K562 (cell line): ENCODE measurements at regions not wholly inside any gene's neighbourhood (a gene's known extent, or its start where the extent isn't known, plus 50 kb on each side); places are given as distances from the start of the nearest gene placed in this dataset.

Experiments used
- ATAC-seq: fragments of 200-7000 bp; cut with Tn5 transposase; 3 replicates; pipeline ENCODE4 v1.9.1; 2020; ENCODE audit warnings: moderate library complexity
- BruUV-seq: library from RNA; stranded (reverse); fragments of 400-500 nt; replicated peaks from 2 replicates; lab custom pipeline; 2021; lab: Mats Ljungman, UMichigan
- CTCF ChIA-PET: fragments of 300-600 bp; formaldehyde crosslinking; extraction: SDS; loops from one replicate; lab custom pipeline; 2021; ENCODE audit warnings: low intra/inter-chr PET ratio; lab: Yijun Ruan, JAX
- POLR2A ChIA-PET: fragments of 300-600, 350-650 bp; sonication (Branson Sonifier 250); formaldehyde crosslinking; extraction: SDS; loops from one replicate; lab custom pipeline; 2021; ENCODE audit warnings: antibody characterized with exemption, inconsistent platforms; lab: Yijun Ruan, JAX
- DNase-seq, 4 experiments: peaks; one replicate each; pipeline versions ENCODE4 v3.0.0 to v3.0.0-alpha.2; 2011 to 2018; ENCODE audit warnings: low spot score in 3 of 4, mixed read lengths in 3 of 4; ENCODE audit errors: extremely low read depth in 1 of 4
- FAIRE-seq: peaks from 2 replicates; lab custom pipeline; 2011; peaks lifted over from hg19 to GRCh38; lab: Jason Lieb, UNC
- H2AFZ ChIP-seq: 2 replicates; pipeline ENCODE4 v1.6.0; 2011; ENCODE audit warnings: low read depth, low read length, control low read depth, inconsistent platforms
- H3K27ac ChIP-seq: fragments of 200-600 bp; 3 replicates; pipeline ENCODE4 v1.8.0; 2011; ENCODE audit warnings: low read depth, mild to moderate bottlenecking, control low read depth, inconsistent platforms, low read length, moderate library complexity, mixed read lengths; ENCODE audit errors: extremely low read depth
- H3K27me3 ChIP-seq, 2 experiments: fragments of 300-600 bp in 1 of 2; 2 replicates in 1 of 2; 3 replicates in 1 of 2; pipeline versions ENCODE4 v1.6.0 to v1.8.0; 2011; ENCODE audit warnings: inconsistent platforms in 2 of 2, low read length in 2 of 2, mild to moderate bottlenecking in 1 of 2, mixed read lengths in 1 of 2, moderate library complexity in 1 of 2; ENCODE audit not compliant: control insufficient read depth in 2 of 2, insufficient read depth in 2 of 2
- H3K36me3 ChIP-seq: fragments of 300-600 bp; 3 replicates; pipeline ENCODE4 v1.8.0; 2011; ENCODE audit warnings: mild to moderate bottlenecking, low read length, inconsistent platforms; ENCODE audit not compliant: control insufficient read depth, insufficient read depth
- H3K4me1 ChIP-seq, 2 experiments: fragments of 200-600 bp in 1 of 2; replicated peaks in 1 of 2; 2 replicates in 1 of 2; 3 replicates in 1 of 2; pipeline versions ENCODE4 v1.5.1 to v1.8.0; 2011; ENCODE audit warnings: inconsistent platforms in 2 of 2, low read length in 2 of 2, mild to moderate bottlenecking in 1 of 2, mixed read lengths in 1 of 2, moderate library complexity in 1 of 2; ENCODE audit not compliant: control insufficient read depth in 2 of 2, insufficient read depth in 2 of 2
- H3K4me2 ChIP-seq: 2 replicates; pipeline ENCODE4 v1.6.1; 2011; ENCODE audit warnings: low read length, control low read depth, inconsistent platforms, mixed read lengths; ENCODE audit not compliant: insufficient read depth
- H3K4me3 ChIP-seq: fragments of 200-600 bp; sonication (generic), shearing (Covaris generic); 2 replicates; pipeline ENCODE4 v1.5.1; 2016; ENCODE audit warnings: control low read depth, inconsistent platforms
- H3K79me2 ChIP-seq: fragments of 200-600 bp; 3 replicates; pipeline ENCODE4 v1.8.0; 2011; ENCODE audit warnings: low read length, inconsistent platforms; ENCODE audit not compliant: control insufficient read depth, insufficient read depth
- H3K9ac ChIP-seq, 2 experiments: 2 replicates each; pipeline versions ENCODE4 v1.6.0 to v1.6.1; 2011; ENCODE audit warnings: low read depth in 2 of 2, low read length in 2 of 2, control low read depth in 1 of 2, inconsistent platforms in 1 of 2, mild to moderate bottlenecking in 1 of 2, mixed read lengths in 1 of 2; ENCODE audit not compliant: insufficient read depth in 1 of 2
- H3K9me1 ChIP-seq: one replicate; pipeline ENCODE4 v1.6.0; 2011; ENCODE audit warnings: inconsistent platforms, mild to moderate bottlenecking, low read length, moderate library complexity; ENCODE audit not compliant: control insufficient read depth, insufficient read depth
- H3K9me3 ChIP-seq: replicated peaks from 2 replicates; pipeline ENCODE4 v1.5.1; 2011; ENCODE audit warnings: low read depth, low read length, inconsistent platforms; ENCODE audit not compliant: control insufficient read depth, insufficient read depth
- H4K20me1 ChIP-seq: replicated peaks from 2 replicates; pipeline ENCODE4 v1.6.1; 2011; ENCODE audit warnings: low read length, inconsistent platforms, mixed read lengths; ENCODE audit not compliant: control insufficient read depth, insufficient read depth
- MXD1 ChIP-seq: fragments of 250-450 bp; sonication (Bioruptor Pico); IDR thresholded peaks from 2 replicates; pipeline ENCODE4 v1.8.0; 2021; ENCODE audit warnings: borderline replicate concordance, mild to moderate bottlenecking, moderate library complexity; ENCODE audit not compliant: poor library complexity, severe bottlenecking
- POU5F1 ChIP-seq: fragments of 150-350 bp; IDR thresholded peaks from 2 replicates; pipeline ENCODE4 v1.6.1; 2014; ENCODE audit warnings: borderline replicate concordance, low read length, low read depth, mild to moderate bottlenecking; ENCODE audit not compliant: partially characterized antibody
- RCOR1 ChIP-seq, 2 experiments: IDR thresholded peaks; 2 replicates each; pipeline ENCODE4 v1.6.1; 2012; ENCODE audit warnings: low read depth in 2 of 2, low read length in 2 of 2, borderline replicate concordance in 1 of 2, improper control_type of control experiment in 1 of 2
- TAF9B ChIP-seq: fragments of 450-650 bp; IDR thresholded peaks from 2 replicates; pipeline ENCODE4 v1.6.1; 2018; ENCODE audit warnings: mild to moderate bottlenecking; ENCODE audit not compliant: partially characterized antibody
- ZBTB1 ChIP-seq: sonication (generic); formaldehyde crosslinking; IDR thresholded peaks from 2 replicates; pipeline ENCODE4 v1.8.1; 2023; ENCODE audit warnings: missing genetic modification reagents, low read depth, mild to moderate bottlenecking, borderline replicate concordance
- ZMIZ1 ChIP-seq, 2 experiments: fragments of 150-350 bp in 1 of 2; IDR thresholded peaks; 2 replicates each; pipeline ENCODE4 v1.6.1; 2012 to 2016; ENCODE audit warnings: low read depth in 2 of 2, low read length in 2 of 2, mild to moderate bottlenecking in 1 of 2, moderate library complexity in 1 of 2
- WGBS: fragments of 100-300 bp; shearing (Covaris generic); methylation state at CpG from one replicate; pipeline ENCODE4 v1.1.6; 2016; ENCODE audit warnings: low coverage, mixed read lengths; ENCODE audit not compliant: insufficient coverage; ENCODE audit errors: missing lambda C conversion rate; 5-methylcytosine and 5-hydroxymethylcytosine counted together
- in situ Hi-C: fragments of 300-500 bp; cut with MboI; formaldehyde crosslinking; loops from 4 replicates; pipeline ENCODE4 v1.15.0; 2018; ENCODE audit warnings: inconsistent platforms, mixed read lengths
- intact Hi-C: fragments of 100-400 bp; cut with micrococcal nuclease; formaldehyde crosslinking; loops from 2 replicates; pipeline ENCODE4 v1.14.2; 2022

- no peak for TF ChIP-seq ZMIZ1 (IDR thresholded peaks at IDR 0.05; ENCODE audit: low read depth in 2 of 2, low read length in 2 of 2)
- TF ChIP-seq, all 486 proteins: peak for 0
Observed at GRCh38 chr4:59120287-59120814, 2010.2 kb upstream of the IGFBP7 start (continued).

- intact Hi-C loops (no loop called here), in situ Hi-C loops (no loop called here)
- Histone ChIP-seq H3K9me1 (no peaks in the 10 kb centered on the region), H3K4me1 (no peaks in the 10 kb centered on the region), H3K27me3 (no peaks in the 10 kb centered on the region), H3K79me2 (no peaks in the 10 kb centered on the region), H3K4me3 (no peak overlapping the region), H3K9me3 (no peaks in the 10 kb centered on the region), H3K27ac (no peak overlapping the region), H4K20me1 (no peaks in the 10 kb centered on the region), H3K4me2 (no peak overlapping the region), H2AFZ (no peak overlapping the region), H3K9ac (no peak overlapping the region), H3K36me3 (no peaks in the 10 kb centered on the region)
- no peak for ATAC-seq
- ChIA-PET CTCF (no interaction called here), POLR2A (no interaction called here)
- TF ChIP-seq MXD1 (no peak), TAF9B (no peak), POU5F1 (no peak), RCOR1 (IDR thresholded peaks at IDR 0.05; ENCODE audit: borderline replicate concordance in 1 of 2, low read depth in 2 of 2, low read length in 2 of 2) (no peak), ZBTB1 (CRISPR knock-in tag) (no peak)
- no TSS peak for BruUV-seq
- no peak for DNase-seq
- WGBS, result 0% methylated on average over 2 of the region's 2 CpGs
- no peak for FAIRE-seq
Observed at GRCh38 chr4:59122626-59123025, 2012.4 kb upstream of the IGFBP7 start.
